ENCODE measurements at regions not wholly inside any gene's neighbourhood (a gene's known extent, or its start where the extent isn't known, plus 50 kb on each side); places are given as distances from the start of the nearest gene placed in this dataset.
"Not testable (repeated sequence)": the region's sequence is repeated elsewhere in the genome, so short reads cannot be mapped to it uniquely, and the experiment has no call there.

GRCh38 chr21:41567901-41568510, 60.0 kb upstream of the TMPRSS2 start:
- Mint-ChIP-seq H3K9me3 (ENCODE audit: low read depth) (peaks cover 10% of the 10 kb centered on the region), H3K4me3 (ENCODE audit: unreplicated experiment) (no peak overlapping the region), H3K4me1 (ENCODE audit: low read depth) (peaks cover 5% of the 10 kb centered on the region), H3K27me3 (ENCODE audit: low read depth) (peaks cover 19% of the 10 kb centered on the region), H3K27ac (ENCODE audit: unreplicated experiment) (no peak overlapping the region), H3K36me3 (ENCODE audit: low read depth) (peaks cover 3% of the 10 kb centered on the region)
- no peak for TF ChIP-seq CTCF (IDR thresholded peaks at IDR 0.05)
- DNase-seq (ENCODE audit: low spot score): no peak

GRCh38 chr21:41567237-41567636, 59.3 kb upstream of the TMPRSS2 start:
- peaks cover 23% of the 10 kb centered on the region for H3K27me3 Mint-ChIP-seq (ENCODE audit: low read depth)
- not testable (repeated sequence) for H3K36me3 Mint-ChIP-seq (ENCODE audit: low read depth)

GRCh38 chr21:41566500-41567014, 58.6 kb upstream of the TMPRSS2 start:
- no peak overlapping the region for H3K4me3 Mint-ChIP-seq (ENCODE audit: unreplicated experiment)
- H3K9me3 Mint-ChIP-seq (ENCODE audit: low read depth): peaks cover 6% of the 10 kb centered on the region
- DNase-seq (ENCODE audit: low spot score): no peak
- no peak for TF ChIP-seq CTCF (IDR thresholded peaks at IDR 0.05)
- peaks cover 5% of the 10 kb centered on the region for H3K4me1 Mint-ChIP-seq (ENCODE audit: low read depth)
- H3K27me3 Mint-ChIP-seq (ENCODE audit: low read depth): peaks cover 23% of the 10 kb centered on the region
- peaks cover under 1% of the 10 kb centered on the region for H3K36me3 Mint-ChIP-seq (ENCODE audit: low read depth)
- no peak overlapping the region for H3K27ac Mint-ChIP-seq (ENCODE audit: unreplicated experiment)

More at GRCh38 chr21:41567237-41567636, 59.3 kb upstream of the TMPRSS2 start:
- peaks cover 10% of the 10 kb centered on the region for H3K9me3 Mint-ChIP-seq (ENCODE audit: low read depth)
- not testable (repeated sequence) for H3K27ac Mint-ChIP-seq (ENCODE audit: unreplicated experiment); DNase-seq (ENCODE audit: low spot score); H3K4me1 Mint-ChIP-seq (ENCODE audit: low read depth); H3K4me3 Mint-ChIP-seq (ENCODE audit: unreplicated experiment)

GRCh38 chr21:41565550-41565949, 57.6 kb upstream of the TMPRSS2 start:
- Mint-ChIP-seq H3K9me3 (ENCODE audit: low read depth) (no peaks in the 10 kb centered on the region), H3K4me1 (ENCODE audit: low read depth) (peaks cover 5% of the 10 kb centered on the region), H3K36me3 (ENCODE audit: low read depth) (no peaks in the 10 kb centered on the region), H3K4me3 (ENCODE audit: unreplicated experiment) (no peak overlapping the region), H3K27me3 (ENCODE audit: low read depth) (peaks cover 19% of the 10 kb centered on the region), H3K27ac (ENCODE audit: unreplicated experiment) (no peak overlapping the region)
- no peak for DNase-seq (ENCODE audit: low spot score)
- no peak for TF ChIP-seq CTCF (IDR thresholded peaks at IDR 0.05)

- H3K4me3 Mint-ChIP-seq (ENCODE audit: unreplicated experiment): no peak overlapping the region
- no peaks in the 10 kb centered on the region for H3K9me3 Mint-ChIP-seq (ENCODE audit: low read depth)
- no peak for TF ChIP-seq CTCF (IDR thresholded peaks at IDR 0.05)
- no peaks in the 10 kb centered on the region for H3K36me3 Mint-ChIP-seq (ENCODE audit: low read depth)
- H3K27ac Mint-ChIP-seq (ENCODE audit: unreplicated experiment): no peak overlapping the region
- H3K4me1 Mint-ChIP-seq (ENCODE audit: low read depth): peaks cover 5% of the 10 kb centered on the region
- peaks cover 20% of the 10 kb centered on the region for H3K27me3 Mint-ChIP-seq (ENCODE audit: low read depth)
- DNase-seq (ENCODE audit: low spot score): no peak
Observed at GRCh38 chr21:41564871-41565274, 56.9 kb upstream of the TMPRSS2 start.
